ENCODE measurements at regions not wholly inside any gene's neighbourhood (a gene's known extent, or its start where the extent isn't known, plus 50 kb on each side); places are given as distances from the start of the nearest gene placed in this dataset.

DNA sequence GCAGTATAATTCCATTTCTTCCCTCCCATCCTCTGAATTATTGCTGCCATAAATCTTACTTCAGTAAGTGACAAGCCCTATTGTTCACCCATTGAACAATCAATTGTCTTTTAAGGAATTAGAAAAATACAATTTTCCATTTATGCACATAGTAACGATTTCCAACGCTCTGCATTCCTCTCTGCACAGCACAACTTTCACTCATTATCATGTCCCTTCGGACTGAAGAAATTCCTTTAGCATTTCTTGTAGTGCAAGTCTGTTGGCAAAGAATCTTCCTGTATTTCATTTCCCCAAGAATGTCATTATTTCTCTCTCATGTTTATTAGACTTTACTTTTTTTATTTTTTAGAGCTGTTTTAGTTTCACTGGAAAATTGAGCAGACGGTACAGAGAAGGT, 252.1 kb upstream of the RTL1 start:
- TF ChIP-seq POLR2A (IDR thresholded peaks at IDR 0.05; ENCODE audit: low read length) (no peak), GATA1 (IDR thresholded peaks at IDR 0.05; ENCODE audit: low read depth, low read length) (no peak)
